HEK293 (cell line): ENCODE measurements at regions not wholly inside any gene's neighbourhood (a gene's known extent, or its start where the extent isn't known, plus 50 kb on each side); places are given as distances from the start of the nearest gene placed in this dataset.

ENCODE experiments used
- CTCF ChIA-PET: fragments of 350-600 bp; formaldehyde crosslinking; extraction: SDS; loops from one replicate; lab custom pipeline; 2021; ENCODE audit warnings: antibody characterized with exemption; lab: Yijun Ruan, JAX
- POLR2A ChIA-PET: fragments of 300-600 bp; formaldehyde crosslinking; extraction: SDS; loops from one replicate; lab custom pipeline; 2020; ENCODE audit warnings: antibody characterized with exemption, inconsistent platforms; lab: Yijun Ruan, JAX
- H3K27ac ChIP-seq: fragments of 200-500 bp; sonication (Bioruptor generic); 2 replicates; pipeline ENCODE4 v1.5.1; 2014; ENCODE audit warnings: low read depth, low read length, control low read depth, inconsistent platforms; ENCODE audit errors: extremely low read depth
- H3K36me3 ChIP-seq, 2 experiments: fragments of 200-500 bp in 1 of 2; sonication (Bioruptor generic) in 1 of 2; 1 replicate in 1 of 2; 2 replicates in 1 of 2; pipeline ENCODE4 v1.5.1; 2014 to 2017; ENCODE audit warnings: inconsistent platforms in 2 of 2, low read length in 2 of 2; ENCODE audit not compliant: control insufficient read depth in 2 of 2, insufficient read depth in 1 of 2
- H3K4me1 ChIP-seq: fragments of 200-500 bp; sonication (Bioruptor generic); 2 replicates; pipeline ENCODE4 v1.5.1; 2014; ENCODE audit warnings: mild to moderate bottlenecking, low read length, inconsistent platforms; ENCODE audit not compliant: control insufficient read depth, insufficient read depth
- H3K4me3 ChIP-seq: 2 replicates; pipeline ENCODE4 v1.5.1; 2011; ENCODE audit warnings: low read depth, mild to moderate bottlenecking, control low read depth, low read length, moderate library complexity
- H3K9me3 ChIP-seq: fragments of 200-500 bp; sonication (Bioruptor generic); 2 replicates; pipeline ENCODE4 v1.5.1; 2014; ENCODE audit warnings: low read depth, low read length, inconsistent platforms; ENCODE audit not compliant: control insufficient read depth, insufficient read depth
- FEZF1 ChIP-seq: fragments of 450-650 bp; formaldehyde crosslinking; IDR thresholded peaks from 2 replicates; pipeline ENCODE4 v1.5.1; 2016; ENCODE audit warnings: missing biosample characterization, missing genetic modification characterization
- GLIS1 ChIP-seq: fragments of 450-650 bp; formaldehyde crosslinking; IDR thresholded peaks from 2 replicates; pipeline ENCODE4 v1.5.1; 2016; ENCODE audit warnings: missing biosample characterization, missing genetic modification characterization
- HOXC10 ChIP-seq: sonication (generic); formaldehyde crosslinking; IDR thresholded peaks from 2 replicates; pipeline ENCODE4 v1.8.1; 2023; ENCODE audit warnings: mild to moderate bottlenecking, missing genetic modification reagents
- MEIS1 ChIP-seq: sonication (generic); formaldehyde crosslinking; IDR thresholded peaks from 2 replicates; pipeline ENCODE4 v1.8.1; 2022; ENCODE audit warnings: missing genetic modification reagents, mild to moderate bottlenecking, borderline replicate concordance
- REPIN1 ChIP-seq: fragments of 450-650 bp; formaldehyde crosslinking; IDR thresholded peaks from 2 replicates; pipeline ENCODE4 v1.5.1; 2017; ENCODE audit warnings: missing biosample characterization, missing genetic modification characterization, low read depth
- SCRT1 ChIP-seq: fragments of 450-650 bp; formaldehyde crosslinking; IDR thresholded peaks from 2 replicates; pipeline ENCODE4 v1.5.1; 2016; ENCODE audit warnings: missing biosample characterization, missing genetic modification characterization, borderline replicate concordance
- SP7 ChIP-seq: fragments of 450-650 bp; formaldehyde crosslinking; IDR thresholded peaks from 2 replicates; pipeline ENCODE4 v1.5.1; 2016; ENCODE audit warnings: missing biosample characterization, missing genetic modification characterization
- YY2 ChIP-seq: fragments of 450-650 bp; formaldehyde crosslinking; IDR thresholded peaks from 2 replicates; pipeline ENCODE4 v1.5.1; 2016; ENCODE audit warnings: missing biosample characterization, missing genetic modification characterization
- ZFP41 ChIP-seq: fragments of 450-650 bp; formaldehyde crosslinking; IDR thresholded peaks from 2 replicates; pipeline ENCODE4 v1.5.1; 2016; ENCODE audit warnings: missing biosample characterization, missing genetic modification characterization, borderline replicate concordance
- ZNF175 ChIP-seq: fragments of 450-650 bp; formaldehyde crosslinking; IDR thresholded peaks from 2 replicates; pipeline ENCODE4 v1.5.1; 2016; ENCODE audit warnings: missing biosample characterization, missing genetic modification characterization
- ZNF202 ChIP-seq: fragments of 450-650 bp; formaldehyde crosslinking; IDR thresholded peaks from 2 replicates; pipeline ENCODE4 v1.5.1; 2016; ENCODE audit warnings: missing biosample characterization, missing genetic modification characterization, borderline replicate concordance
- ZNF24 ChIP-seq: fragments of 450-650 bp; formaldehyde crosslinking; IDR thresholded peaks from 2 replicates; pipeline ENCODE4 v1.5.1; 2016; ENCODE audit warnings: missing biosample characterization, missing genetic modification characterization
- ZNF302 ChIP-seq: fragments of 450-650 bp; formaldehyde crosslinking; IDR thresholded peaks from 2 replicates; pipeline ENCODE4 v1.5.1; 2016; ENCODE audit warnings: missing biosample characterization, missing genetic modification characterization, low read depth
- ZNF341 ChIP-seq: fragments of 450-650 bp; formaldehyde crosslinking; IDR thresholded peaks from 2 replicates; pipeline ENCODE4; 2016; ENCODE audit warnings: low read depth, missing biosample characterization, missing genetic modification characterization
- ZNF426 ChIP-seq: fragments of 450-650 bp; formaldehyde crosslinking; IDR thresholded peaks from 2 replicates; pipeline ENCODE4 v1.5.1; 2017; ENCODE audit warnings: missing biosample characterization, missing genetic modification characterization, mild to moderate bottlenecking, inconsistent platforms, moderate library complexity
- ZNF544 ChIP-seq: fragments of 450-650 bp; formaldehyde crosslinking; IDR thresholded peaks from 2 replicates; pipeline ENCODE4 v1.5.0; 2017; ENCODE audit warnings: missing biosample characterization, missing genetic modification characterization
- ZNF555 ChIP-seq: fragments of 450-650 bp; formaldehyde crosslinking; conservative IDR thresholded peaks from 2 replicates; pipeline ENCODE4 v1.5.1; 2017; ENCODE audit warnings: missing biosample characterization, mild to moderate bottlenecking, missing genetic modification characterization, inconsistent platforms
- ZNF623 ChIP-seq: fragments of 450-650 bp; formaldehyde crosslinking; IDR thresholded peaks from 2 replicates; pipeline ENCODE4 v1.5.1; 2016; ENCODE audit warnings: missing biosample characterization, missing genetic modification characterization
- ZNF670 ChIP-seq: fragments of 450-650 bp; formaldehyde crosslinking; IDR thresholded peaks from 2 replicates; pipeline ENCODE4 v1.5.1; 2016; ENCODE audit warnings: missing biosample characterization, missing genetic modification characterization, low read depth
- ZNF707 ChIP-seq: fragments of 450-650 bp; formaldehyde crosslinking; IDR thresholded peaks from 2 replicates; pipeline ENCODE4 v1.5.1; 2016; ENCODE audit warnings: missing biosample characterization, missing genetic modification characterization
- ZNF776 ChIP-seq: fragments of 450-650 bp; formaldehyde crosslinking; IDR thresholded peaks from 2 replicates; pipeline ENCODE4 v1.5.0; 2017; ENCODE audit warnings: missing biosample characterization, missing genetic modification characterization, borderline replicate concordance
- ZSCAN23 ChIP-seq: fragments of 450-650 bp; formaldehyde crosslinking; IDR thresholded peaks from 2 replicates; pipeline ENCODE4 v1.5.1; 2016; ENCODE audit warnings: missing biosample characterization, missing genetic modification characterization
- TF ChIP-seq, protein P1 (sequence below): IDR thresholded peaks from 2 replicates; pipeline ENCODE4 v1.6.1; 2011; ENCODE audit warnings: mild to moderate bottlenecking, low read depth, low read length, borderline replicate concordance
- TF ChIP-seq, protein P2 (sequence below): fragments of 450-650 bp; formaldehyde crosslinking; IDR thresholded peaks from 2 replicates; pipeline ENCODE4 v1.5.1; 2016; ENCODE audit warnings: missing biosample characterization, missing genetic modification characterization
- TF ChIP-seq, protein P3 (sequence below): fragments of 450-650 bp; IDR thresholded peaks from 2 replicates; pipeline ENCODE4 v1.5.1; 2018; ENCODE audit warnings: missing biosample characterization, missing genetic modification characterization
- TF ChIP-seq, protein P4 (sequence below): fragments of 450-650 bp; formaldehyde crosslinking; IDR thresholded peaks from 2 replicates; pipeline ENCODE4 v1.5.1; 2016; ENCODE audit warnings: missing biosample characterization, missing genetic modification characterization
- TF ChIP-seq, protein P5 (sequence below): fragments of 450-650 bp; formaldehyde crosslinking; IDR thresholded peaks from 2 replicates; pipeline ENCODE4 v1.5.1; 2016; ENCODE audit warnings: missing biosample characterization, missing genetic modification characterization

DNA sequence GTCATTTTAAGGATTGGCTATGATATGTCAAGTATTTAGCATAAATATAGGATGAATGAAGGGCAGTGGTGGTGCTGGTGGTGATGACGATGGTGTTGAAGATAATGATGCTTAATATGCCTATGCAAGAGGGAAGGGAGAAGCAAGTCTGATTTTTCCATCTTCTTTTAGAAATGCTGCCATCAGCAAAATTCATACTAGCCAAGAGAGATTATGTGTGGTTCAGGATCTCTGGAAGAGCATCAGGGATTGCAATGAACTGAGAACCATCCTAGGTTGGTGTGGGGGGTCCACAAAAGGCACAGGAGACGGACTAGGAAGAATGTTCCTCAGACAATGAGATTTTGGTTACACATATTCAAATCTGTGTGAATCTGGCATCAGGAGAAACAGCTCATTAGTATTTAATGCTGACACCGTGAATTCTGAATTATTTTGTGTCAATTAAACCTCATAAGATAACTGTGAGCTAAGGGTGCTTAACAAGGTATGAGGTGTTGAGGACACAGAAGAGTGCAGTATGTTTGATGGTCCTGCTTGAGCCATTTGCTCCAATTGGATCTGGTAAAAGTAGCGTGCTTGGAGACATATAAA is 1120.8 kb upstream of the GOT2 start:
- H3K9me3 ChIP-seq: no peaks in the 10 kb centered on the region
- ChIA-PET CTCF (no interaction called here), POLR2A (no interaction called here)
- no peak for TF ChIP-seq ZSCAN23
- TF ChIP-seq ZNF670 (tag by site-specific recombination): no peak
- TF ChIP-seq, protein P1, sequence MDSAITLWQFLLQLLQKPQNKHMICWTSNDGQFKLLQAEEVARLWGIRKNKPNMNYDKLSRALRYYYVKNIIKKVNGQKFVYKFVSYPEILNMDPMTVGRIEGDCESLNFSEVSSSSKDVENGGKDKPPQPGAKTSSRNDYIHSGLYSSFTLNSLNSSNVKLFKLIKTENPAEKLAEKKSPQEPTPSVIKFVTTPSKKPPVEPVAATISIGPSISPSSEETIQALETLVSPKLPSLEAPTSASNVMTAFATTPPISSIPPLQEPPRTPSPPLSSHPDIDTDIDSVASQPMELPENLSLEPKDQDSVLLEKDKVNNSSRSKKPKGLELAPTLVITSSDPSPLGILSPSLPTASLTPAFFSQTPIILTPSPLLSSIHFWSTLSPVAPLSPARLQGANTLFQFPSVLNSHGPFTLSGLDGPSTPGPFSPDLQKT: no peak
- no peak for TF ChIP-seq REPIN1 (tag by site-specific recombination)
- no peak for TF ChIP-seq ZNF623 (tag by site-specific recombination)
- no peak for TF ChIP-seq ZNF24
- no peak for TF ChIP-seq ZNF707 (tag by site-specific recombination)
- no peak for TF ChIP-seq ZNF202 (tag by site-specific recombination)
- TF ChIP-seq, protein P2, sequence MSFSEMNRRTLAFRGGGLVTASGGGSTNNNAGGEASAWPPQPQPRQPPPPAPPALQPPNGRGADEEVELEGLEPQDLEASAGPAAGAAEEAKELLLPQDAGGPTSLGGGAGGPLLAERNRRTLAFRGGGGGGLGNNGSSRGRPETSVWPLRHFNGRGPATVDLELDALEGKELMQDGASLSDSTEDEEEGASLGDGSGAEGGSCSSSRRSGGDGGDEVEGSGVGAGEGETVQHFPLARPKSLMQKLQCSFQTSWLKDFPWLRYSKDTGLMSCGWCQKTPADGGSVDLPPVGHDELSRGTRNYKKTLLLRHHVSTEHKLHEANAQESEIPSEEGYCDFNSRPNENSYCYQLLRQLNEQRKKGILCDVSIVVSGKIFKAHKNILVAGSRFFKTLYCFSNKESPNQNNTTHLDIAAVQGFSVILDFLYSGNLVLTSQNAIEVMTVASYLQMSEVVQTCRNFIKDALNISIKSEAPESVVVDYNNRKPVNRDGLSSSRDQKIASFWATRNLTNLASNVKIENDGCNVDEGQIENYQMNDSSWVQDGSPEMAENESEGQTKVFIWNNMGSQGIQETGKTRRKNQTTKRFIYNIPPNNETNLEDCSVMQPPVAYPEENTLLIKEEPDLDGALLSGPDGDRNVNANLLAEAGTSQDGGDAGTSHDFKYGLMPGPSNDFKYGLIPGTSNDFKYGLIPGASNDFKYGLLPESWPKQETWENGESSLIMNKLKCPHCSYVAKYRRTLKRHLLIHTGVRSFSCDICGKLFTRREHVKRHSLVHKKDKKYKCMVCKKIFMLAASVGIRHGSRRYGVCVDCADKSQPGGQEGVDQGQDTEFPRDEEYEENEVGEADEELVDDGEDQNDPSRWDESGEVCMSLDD (tag by site-specific recombination): no peak
- TF ChIP-seq ZNF341 (tag by site-specific recombination): no peak
- H3K27ac ChIP-seq: no peak overlapping the region
- no peak overlapping the region for H3K4me3 ChIP-seq
- H3K4me1 ChIP-seq: no peaks in the 10 kb centered on the region
- H3K36me3 ChIP-seq: no peaks in the 10 kb centered on the region

DNA sequence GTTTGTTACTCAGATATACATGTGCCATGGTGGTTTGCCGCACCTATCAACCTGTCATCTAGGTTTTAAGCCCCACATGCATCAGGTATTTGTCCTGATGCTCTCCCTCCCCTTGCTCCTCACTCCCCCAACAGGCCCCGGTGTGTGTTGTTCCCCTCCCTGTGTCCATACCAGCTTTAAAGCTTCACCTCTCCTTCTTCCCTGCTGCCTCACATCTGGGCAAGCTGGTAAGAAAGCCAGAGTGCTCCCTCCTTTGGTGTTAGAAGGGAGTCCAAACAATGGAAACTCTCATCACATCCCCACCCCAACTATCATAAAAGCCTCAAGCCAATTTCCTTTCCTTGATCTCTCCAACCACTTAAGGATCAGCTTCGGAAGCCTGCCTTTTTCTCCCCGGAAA is 1115.6 kb upstream of the GOT2 start:
- no peaks in the 10 kb centered on the region for H3K36me3 ChIP-seq
- no peaks in the 10 kb centered on the region for H3K4me1 ChIP-seq
- no peak overlapping the region for H3K27ac ChIP-seq
- TF ChIP-seq SP7 (no peak), ZNF555 (tag by site-specific recombination) (no peak)
- TF ChIP-seq, protein P3, sequence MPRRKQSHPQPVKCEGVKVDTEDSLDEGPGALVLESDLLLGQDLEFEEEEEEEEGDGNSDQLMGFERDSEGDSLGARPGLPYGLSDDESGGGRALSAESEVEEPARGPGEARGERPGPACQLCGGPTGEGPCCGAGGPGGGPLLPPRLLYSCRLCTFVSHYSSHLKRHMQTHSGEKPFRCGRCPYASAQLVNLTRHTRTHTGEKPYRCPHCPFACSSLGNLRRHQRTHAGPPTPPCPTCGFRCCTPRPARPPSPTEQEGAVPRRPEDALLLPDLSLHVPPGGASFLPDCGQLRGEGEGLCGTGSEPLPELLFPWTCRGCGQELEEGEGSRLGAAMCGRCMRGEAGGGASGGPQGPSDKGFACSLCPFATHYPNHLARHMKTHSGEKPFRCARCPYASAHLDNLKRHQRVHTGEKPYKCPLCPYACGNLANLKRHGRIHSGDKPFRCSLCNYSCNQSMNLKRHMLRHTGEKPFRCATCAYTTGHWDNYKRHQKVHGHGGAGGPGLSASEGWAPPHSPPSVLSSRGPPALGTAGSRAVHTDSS (tag by site-specific recombination): no peak
- ChIA-PET CTCF (no interaction called here), POLR2A (no interaction called here)
- H3K4me3 ChIP-seq: no peak overlapping the region
- H3K9me3 ChIP-seq: no peaks in the 10 kb centered on the region

DNA sequence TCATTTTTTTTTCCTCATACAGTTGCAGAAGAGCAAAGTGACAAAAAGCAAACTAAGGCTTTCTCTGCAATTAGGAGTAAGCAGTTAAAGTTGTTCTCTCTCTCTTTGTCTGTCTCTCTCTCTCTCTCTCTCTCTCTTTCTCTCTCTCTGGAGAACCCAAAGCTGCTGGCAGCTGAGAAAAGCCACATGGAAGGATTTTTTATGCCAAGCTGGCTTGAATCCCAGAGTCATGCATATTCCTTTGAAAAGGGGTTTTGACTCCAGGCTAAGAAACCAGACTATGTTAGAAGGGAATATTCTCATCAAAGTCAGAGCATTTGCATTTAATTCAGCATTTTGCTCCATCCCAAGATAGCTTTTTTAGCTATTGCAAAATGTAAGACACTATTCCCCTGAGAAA is 1114.2 kb upstream of the GOT2 start:
- Histone ChIP-seq H3K4me3 (no peak overlapping the region), H3K4me1 (no peaks in the 10 kb centered on the region), H3K36me3 (no peaks in the 10 kb centered on the region), H3K9me3 (no peaks in the 10 kb centered on the region), H3K27ac (no peak overlapping the region)
- ChIA-PET CTCF (no interaction called here), POLR2A (no interaction called here)
- no peak for TF ChIP-seq SCRT1
- TF ChIP-seq, protein P4, sequence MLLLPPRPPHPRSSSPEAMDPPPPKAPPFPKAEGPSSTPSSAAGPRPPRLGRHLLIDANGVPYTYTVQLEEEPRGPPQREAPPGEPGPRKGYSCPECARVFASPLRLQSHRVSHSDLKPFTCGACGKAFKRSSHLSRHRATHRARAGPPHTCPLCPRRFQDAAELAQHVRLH (tag by site-specific recombination): no peak
- no peak for TF ChIP-seq MEIS1 (CRISPR knock-in tag)
- TF ChIP-seq FEZF1: no peak
- TF ChIP-seq ZNF544: no peak
- no peak for TF ChIP-seq YY2 (tag by site-specific recombination)
- no peak for TF ChIP-seq ZNF426
- no peak for TF ChIP-seq ZNF302 (tag by site-specific recombination)
- TF ChIP-seq ZNF175 (tag by site-specific recombination): no peak
- no peak for TF ChIP-seq GLIS1
- no peak for TF ChIP-seq ZNF776 (tag by site-specific recombination)
- TF ChIP-seq, protein P5, sequence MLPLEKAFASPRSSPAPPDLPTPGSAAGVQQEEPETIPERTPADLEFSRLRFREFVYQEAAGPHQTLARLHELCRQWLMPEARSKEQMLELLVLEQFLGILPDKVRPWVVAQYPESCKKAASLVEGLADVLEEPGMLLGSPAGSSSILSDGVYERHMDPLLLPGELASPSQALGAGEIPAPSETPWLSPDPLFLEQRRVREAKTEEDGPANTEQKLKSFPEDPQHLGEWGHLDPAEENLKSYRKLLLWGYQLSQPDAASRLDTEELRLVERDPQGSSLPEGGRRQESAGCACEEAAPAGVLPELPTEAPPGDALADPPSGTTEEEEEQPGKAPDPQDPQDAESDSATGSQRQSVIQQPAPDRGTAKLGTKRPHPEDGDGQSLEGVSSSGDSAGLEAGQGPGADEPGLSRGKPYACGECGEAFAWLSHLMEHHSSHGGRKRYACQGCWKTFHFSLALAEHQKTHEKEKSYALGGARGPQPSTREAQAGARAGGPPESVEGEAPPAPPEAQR (tag by site-specific recombination): no peak
- TF ChIP-seq HOXC10: no peak
- no peak for TF ChIP-seq ZFP41 (tag by site-specific recombination)
